GM18873 (cell line): ENCODE measurements at regions not wholly inside any gene's neighbourhood (a gene's known extent, or its start where the extent isn't known, plus 50 kb on each side); places are given as distances from the start of the nearest gene placed in this dataset.

Source experiments
- ATAC-seq: cut with Tn5 transposase; IDR thresholded peaks from one replicate; pipeline ENCODE4 v1.9.1; 2021; ENCODE audit warnings: mild to moderate bottlenecking, moderate library complexity, moderate number of reproducible peaks; ENCODE audit not compliant: unreplicated experiment, low FRiP score

DNA sequence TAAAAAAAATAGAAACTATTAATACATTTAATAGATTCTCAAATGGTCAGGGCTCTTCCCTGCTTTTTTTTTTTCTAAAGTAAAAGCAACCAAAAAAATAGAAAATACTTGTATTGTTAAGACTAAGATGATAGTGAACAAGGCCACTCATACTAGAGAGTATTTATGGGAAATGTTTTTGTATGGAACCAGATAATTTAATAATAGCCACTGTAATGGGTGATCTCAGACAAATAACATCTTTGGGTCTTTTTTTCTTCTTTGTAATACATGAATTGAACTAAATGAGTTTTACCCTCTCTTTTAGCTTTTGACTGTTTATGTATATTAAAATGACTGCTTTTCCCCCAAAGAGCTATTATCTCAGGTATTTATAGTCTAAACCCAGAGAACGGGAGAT, 92.1 kb upstream of the ELOVL6 start:
- no peak for ATAC-seq

- no peak for ATAC-seq
These were observed 91.2 kb upstream of the ELOVL6 start for GRCh38 chr4:110289601-110290100.

DNA sequence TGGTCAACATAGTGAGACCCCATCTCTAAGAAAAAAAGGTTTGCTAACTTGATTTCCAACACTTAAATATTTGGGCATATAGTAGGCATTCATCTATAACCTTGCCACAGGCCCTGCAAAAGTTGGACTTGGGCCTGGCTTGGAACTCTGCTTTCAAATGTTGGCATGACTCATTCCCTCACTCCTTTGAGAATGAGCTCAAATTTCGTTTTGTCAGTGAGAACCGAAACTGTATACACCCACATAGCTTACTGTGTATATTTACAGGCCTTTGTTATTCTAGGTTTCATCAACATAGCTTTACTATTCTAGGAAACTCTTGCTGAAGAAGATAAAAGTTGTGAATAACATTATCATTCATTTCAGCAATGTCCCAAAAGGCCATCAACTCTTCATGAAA, 88.7 kb upstream of the ELOVL6 start:
- ATAC-seq: peak; percentile 100

DNA sequence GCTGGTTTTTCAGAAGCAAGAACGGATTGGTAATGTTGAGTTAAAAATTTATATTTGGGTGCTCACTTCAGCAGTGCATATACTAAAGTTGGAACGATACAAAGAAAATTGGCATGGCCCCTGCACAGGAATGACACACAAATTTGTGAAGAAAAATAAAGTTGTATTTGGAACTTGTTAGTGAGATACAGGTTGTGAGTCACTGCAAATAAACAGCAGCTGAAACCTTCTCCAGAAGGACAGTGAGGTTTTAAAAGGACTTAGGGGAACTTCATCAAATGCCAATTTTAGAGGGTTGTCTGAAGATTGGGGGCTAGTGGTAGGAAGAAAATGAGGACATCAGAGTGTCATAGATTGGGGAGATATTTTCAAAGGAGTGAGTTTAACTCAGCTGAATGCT, 79.7 kb upstream of the ELOVL6 start:
- ATAC-seq: no peak

GRCh38 chr4:110275871-110276270, 77.5 kb upstream of the ELOVL6 start:
- no peak for ATAC-seq

GRCh38 chr4:110271986-110272385, 73.6 kb upstream of the ELOVL6 start:
- ATAC-seq: no peak

DNA sequence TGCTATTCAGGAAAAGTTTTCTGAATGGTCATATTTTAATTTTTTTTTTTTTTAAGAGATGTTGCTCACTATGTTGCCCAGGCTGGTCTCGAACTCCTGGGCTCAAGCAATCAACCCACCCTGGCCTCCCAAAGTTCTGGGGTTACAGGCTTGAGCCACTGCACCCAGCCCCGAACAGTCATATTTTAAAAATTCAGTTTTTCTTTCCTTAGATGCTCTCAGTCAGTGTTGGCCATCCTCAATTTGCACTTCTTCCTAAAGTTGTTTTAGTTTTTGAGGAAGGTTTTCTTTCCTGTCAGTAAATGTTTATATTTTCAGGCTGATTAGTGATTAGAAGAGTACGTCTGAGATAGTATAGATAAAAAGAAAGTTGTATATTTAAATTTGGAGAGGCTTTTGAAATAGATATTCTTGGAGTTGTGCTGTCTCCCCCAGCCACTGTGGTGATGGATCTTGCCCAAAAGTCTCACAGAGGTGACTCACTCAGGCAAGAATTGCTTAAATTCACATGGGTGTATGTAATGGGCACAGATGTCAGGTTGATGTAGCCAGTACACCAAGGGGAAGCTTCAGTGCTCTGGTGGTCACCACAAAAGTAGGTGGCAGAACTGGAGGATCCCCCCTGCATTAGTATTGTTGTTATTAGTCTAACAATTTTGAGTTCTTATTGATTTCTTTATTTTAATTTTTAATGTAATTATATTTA, 72.2 kb upstream of the ELOVL6 start:
- no peak for ATAC-seq

DNA sequence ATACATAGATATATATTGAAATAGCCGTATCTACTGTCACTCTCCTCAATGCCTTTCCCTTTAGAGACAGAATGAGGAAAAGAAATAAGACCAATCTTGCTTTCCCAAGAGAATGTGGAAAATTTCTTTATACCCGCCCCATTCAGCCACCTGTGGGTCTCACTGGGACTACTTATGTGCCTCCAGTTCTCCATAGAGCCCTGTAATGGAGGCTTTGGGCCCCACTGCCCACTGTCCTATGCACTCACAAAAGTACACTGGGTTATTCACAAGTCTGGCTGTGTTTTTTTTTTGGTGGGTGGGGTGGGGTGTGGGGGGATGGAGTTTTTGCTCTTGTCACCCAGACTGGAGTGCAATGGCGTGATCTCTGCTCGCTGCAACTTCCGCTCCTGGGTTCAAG, 70.4 kb upstream of the ELOVL6 start:
- no peak for ATAC-seq

GRCh38 chr4:110268352-110268751, 69.9 kb upstream of the ELOVL6 start:
- ATAC-seq: peak; percentile 34

DNA sequence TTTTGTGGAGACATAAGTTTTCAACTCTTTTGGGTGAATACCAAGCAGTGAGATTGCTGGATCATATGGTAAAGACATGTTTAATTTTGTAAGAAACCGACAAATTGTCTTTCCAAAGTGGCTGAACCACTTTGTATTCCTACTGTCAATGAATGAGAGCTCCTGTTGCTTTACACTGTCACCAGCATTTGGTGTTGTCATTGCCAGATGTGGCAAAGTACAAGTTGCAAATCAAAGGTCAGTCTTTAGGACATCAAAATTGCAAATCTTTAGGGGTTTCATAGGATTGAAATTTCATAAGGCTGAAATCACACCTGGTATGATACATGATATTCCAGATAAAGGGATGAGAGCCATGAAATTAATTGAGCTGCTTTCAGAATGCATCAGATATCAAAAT, 67.7 kb upstream of the ELOVL6 start:
- no peak for ATAC-seq

DNA sequence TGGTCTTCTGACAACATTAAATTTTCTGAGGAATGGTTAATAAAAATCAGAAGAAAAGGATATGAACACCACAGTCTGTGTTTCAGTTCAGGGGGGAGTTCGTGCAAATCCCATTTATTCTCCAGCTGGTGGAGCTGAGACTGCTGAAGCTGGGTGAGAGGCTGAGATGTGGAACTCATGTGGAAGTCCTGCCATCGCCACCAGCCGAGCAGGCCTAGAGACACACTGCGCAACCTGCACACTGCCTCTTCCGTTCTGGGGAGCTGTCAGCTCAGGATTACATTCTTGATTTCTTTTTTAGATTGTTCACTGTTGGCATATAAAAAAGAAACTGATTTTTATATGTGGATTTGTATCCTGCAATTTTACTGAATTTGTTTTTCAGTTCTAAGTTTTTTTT, 66.6 kb upstream of the ELOVL6 start:
- no peak for ATAC-seq

DNA sequence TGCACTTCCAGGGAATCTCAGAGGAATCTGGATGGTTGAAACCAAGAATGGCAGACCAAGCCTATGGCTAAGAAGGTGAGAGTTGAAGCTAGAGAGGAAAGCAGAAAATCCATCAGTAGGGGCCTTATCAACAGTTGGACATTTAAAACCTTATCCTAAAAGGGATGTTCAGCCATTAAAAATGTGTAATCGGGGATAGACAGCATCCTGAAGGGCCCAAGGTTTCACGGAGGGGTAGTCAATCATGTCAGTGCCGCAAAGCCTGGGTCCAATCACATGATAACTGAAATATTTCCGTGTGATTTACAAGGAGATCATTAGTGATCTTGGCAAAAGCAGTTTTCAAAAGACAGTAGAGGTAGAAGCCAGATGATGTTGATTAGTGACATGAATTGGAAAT, 61.9 kb upstream of the ELOVL6 start:
- ATAC-seq: no peak

- ATAC-seq: no peak
These were observed 51.6 kb upstream of the ELOVL6 start for GRCh38 chr4:110250023-110250387.

DNA sequence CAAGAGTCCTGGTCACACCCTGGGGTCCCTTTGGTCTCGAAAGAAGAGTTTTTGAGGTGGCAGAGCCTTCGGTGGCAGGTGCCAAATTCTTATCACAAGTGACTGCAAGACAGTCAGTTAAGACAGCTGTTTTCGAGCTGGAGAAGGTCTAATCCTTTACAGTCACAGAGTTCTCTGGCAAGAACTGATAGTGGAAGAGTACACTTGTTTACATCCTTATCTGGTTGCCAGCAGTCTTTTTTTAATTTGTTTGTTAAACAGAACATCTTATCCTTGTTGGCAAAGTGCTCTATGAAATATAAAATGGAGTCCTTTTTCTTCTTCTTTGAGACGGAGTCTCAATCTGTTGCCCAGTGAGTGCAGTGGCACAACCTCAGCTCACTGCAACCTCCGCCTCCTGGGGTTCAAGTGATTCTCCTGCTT, 50.4 kb upstream of the ELOVL6 start:
- no peak for ATAC-seq
